ENCODE measurements at regions not wholly inside any gene's neighbourhood (a gene's known extent, or its start where the extent isn't known, plus 50 kb on each side); places are given as distances from the start of the nearest gene placed in this dataset.

- DNase-seq (ENCODE audit: low read depth, low spot score): no peak
- in situ Hi-C loops (cut with HindIII; ENCODE audit: low pct_unique_long_range_greater_than_20kb, low sequenced_read_pairs): no loop called here
These were observed 374.9 kb upstream of the PBX1 start for GRCh38 chr1:164183854-164184635.

- in situ Hi-C loops (cut with HindIII; ENCODE audit: low pct_unique_long_range_greater_than_20kb, low sequenced_read_pairs): no loop called here
- no peak for DNase-seq (ENCODE audit: low read depth, low spot score)
These were observed 372.1 kb upstream of the PBX1 start for GRCh38 chr1:164186881-164187280.

- in situ Hi-C loops (cut with HindIII; ENCODE audit: low pct_unique_long_range_greater_than_20kb, low sequenced_read_pairs): no loop called here
- no peak for DNase-seq (ENCODE audit: low read depth, low spot score)
These were observed 370.5 kb upstream of the PBX1 start for GRCh38 chr1:164188497-164188896.

GRCh38 chr1:164191191-164191590, 367.8 kb upstream of the PBX1 start:
- no peak for DNase-seq (ENCODE audit: low read depth, low spot score)
- in situ Hi-C loops (cut with HindIII; ENCODE audit: low pct_unique_long_range_greater_than_20kb, low sequenced_read_pairs): no loop called here

GRCh38 chr1:164210211-164210739, 348.7 kb upstream of the PBX1 start:
- DNase-seq (ENCODE audit: low read depth, low spot score): no peak
- in situ Hi-C loops (cut with HindIII; ENCODE audit: low pct_unique_long_range_greater_than_20kb, low sequenced_read_pairs): no loop called here

GRCh38 chr1:164223378-164223777, 335.6 kb upstream of the PBX1 start:
- in situ Hi-C loops (cut with HindIII; ENCODE audit: low pct_unique_long_range_greater_than_20kb, low sequenced_read_pairs): no loop called here
- no peak for DNase-seq (ENCODE audit: low read depth, low spot score)

- in situ Hi-C loops (cut with HindIII; ENCODE audit: low pct_unique_long_range_greater_than_20kb, low sequenced_read_pairs): no loop called here
- no peak for DNase-seq (ENCODE audit: low read depth, low spot score)
These were observed 334.0 kb upstream of the PBX1 start for GRCh38 chr1:164225011-164225410.

- no peak for DNase-seq (ENCODE audit: low read depth, low spot score)
- in situ Hi-C loops (cut with HindIII; ENCODE audit: low pct_unique_long_range_greater_than_20kb, low sequenced_read_pairs): no loop called here
These were observed 332.0 kb upstream of the PBX1 start for GRCh38 chr1:164226977-164227376.

GRCh38 chr1:164228928-164229327, 330.1 kb upstream of the PBX1 start:
- in situ Hi-C loops (cut with HindIII; ENCODE audit: low pct_unique_long_range_greater_than_20kb, low sequenced_read_pairs): no loop called here
- no peak for DNase-seq (ENCODE audit: low read depth, low spot score)

- in situ Hi-C loops (cut with HindIII; ENCODE audit: low pct_unique_long_range_greater_than_20kb, low sequenced_read_pairs): no loop called here
- DNase-seq (ENCODE audit: low read depth, low spot score): no peak
These were observed 325.8 kb upstream of the PBX1 start for GRCh38 chr1:164233149-164233548.

GRCh38 chr1:164240081-164240480, 318.9 kb upstream of the PBX1 start:
- in situ Hi-C loops (cut with HindIII; ENCODE audit: low pct_unique_long_range_greater_than_20kb, low sequenced_read_pairs): no loop called here
- DNase-seq (ENCODE audit: low read depth, low spot score): no peak

- DNase-seq (ENCODE audit: low read depth, low spot score): no peak
- in situ Hi-C loops (cut with HindIII; ENCODE audit: low pct_unique_long_range_greater_than_20kb, low sequenced_read_pairs): no loop called here
These were observed 308.6 kb upstream of the PBX1 start for GRCh38 chr1:164250365-164250764.

GRCh38 chr1:164256456-164256855, 302.5 kb upstream of the PBX1 start:
- in situ Hi-C loops (cut with HindIII; ENCODE audit: low pct_unique_long_range_greater_than_20kb, low sequenced_read_pairs): no loop called here

GRCh38 chr1:164261691-164262240, 297.2 kb upstream of the PBX1 start:
- in situ Hi-C loops (cut with HindIII; ENCODE audit: low pct_unique_long_range_greater_than_20kb, low sequenced_read_pairs): no loop called here
- no peak for DNase-seq (ENCODE audit: low read depth, low spot score)

More at GRCh38 chr1:164256456-164256855, 302.5 kb upstream of the PBX1 start:
- no peak for DNase-seq (ENCODE audit: low read depth, low spot score)

- DNase-seq (ENCODE audit: low read depth, low spot score): no peak
- in situ Hi-C loops (cut with HindIII; ENCODE audit: low pct_unique_long_range_greater_than_20kb, low sequenced_read_pairs): no loop called here
These were observed 295.4 kb upstream of the PBX1 start for GRCh38 chr1:164263540-164263939.

- DNase-seq (ENCODE audit: low read depth, low spot score): no peak
- in situ Hi-C loops (cut with HindIII; ENCODE audit: low pct_unique_long_range_greater_than_20kb, low sequenced_read_pairs): no loop called here
These were observed 293.8 kb upstream of the PBX1 start for GRCh38 chr1:164265232-164265631.

- in situ Hi-C loops (cut with HindIII; ENCODE audit: low pct_unique_long_range_greater_than_20kb, low sequenced_read_pairs): no loop called here
- no peak for DNase-seq (ENCODE audit: low read depth, low spot score)
These were observed 286.8 kb upstream of the PBX1 start for GRCh38 chr1:164272156-164272555.

GRCh38 chr1:164296172-164296571, 262.8 kb upstream of the PBX1 start:
- no peak for DNase-seq (ENCODE audit: low read depth, low spot score)
- in situ Hi-C loops (cut with HindIII; ENCODE audit: low pct_unique_long_range_greater_than_20kb, low sequenced_read_pairs): no loop called here

- no peak for DNase-seq (ENCODE audit: low read depth, low spot score)
- in situ Hi-C loops (cut with HindIII; ENCODE audit: low pct_unique_long_range_greater_than_20kb, low sequenced_read_pairs): no loop called here
These were observed 250.9 kb upstream of the PBX1 start for GRCh38 chr1:164308101-164308500.
